ENCODE measurements at regions not wholly inside any gene's neighbourhood (a gene's known extent, or its start where the extent isn't known, plus 50 kb on each side); places are given as distances from the start of the nearest gene placed in this dataset.
A peak's percentile ranks its signal among the peaks of the same experiment; 100 is the strongest.
"Not testable (repeated sequence)": the region's sequence is repeated elsewhere in the genome, so short reads cannot be mapped to it uniquely, and the experiment has no call there.

GRCh38 chr5:89827359-89827758 lies 582.2 kb downstream of the CETN3 start:
- DNase-seq = no peak

- no peak for DNase-seq
These were observed 582.6 kb downstream of the CETN3 start for GRCh38 chr5:89826938-89827337.

GRCh38 chr5:89823046-89823445 lies 586.5 kb downstream of the CETN3 start:
- no peak for DNase-seq

GRCh38 chr5:89817841-89818240 lies 591.7 kb downstream of the CETN3 start:
- no peak for DNase-seq

GRCh38 chr5:89816038-89816437 lies 593.5 kb downstream of the CETN3 start:
- DNase-seq = no peak

GRCh38 chr5:89800735-89801134 lies 608.8 kb downstream of the CETN3 start:
- not testable (repeated sequence) for DNase-seq

GRCh38 chr5:89794504-89794903 lies 615.1 kb downstream of the CETN3 start:
- not testable (repeated sequence) for DNase-seq

- DNase-seq = not testable (repeated sequence)
These were observed 629.8 kb downstream of the CETN3 start for GRCh38 chr5:89779734-89780133.

GRCh38 chr5:89777758-89778157 lies 631.8 kb downstream of the CETN3 start:
- no peak for DNase-seq

GRCh38 chr5:89769975-89770374 lies 639.6 kb downstream of the CETN3 start:
- DNase-seq = no peak

GRCh38 chr5:89759802-89760201 lies 649.8 kb downstream of the CETN3 start:
- DNase-seq = no peak

- no peak for DNase-seq
These were observed 651.4 kb downstream of the CETN3 start for GRCh38 chr5:89758146-89758545.

- no peak for DNase-seq
These were observed 652.6 kb downstream of the CETN3 start for GRCh38 chr5:89756955-89757354.

GRCh38 chr5:89755024-89755423 lies 654.5 kb downstream of the CETN3 start:
- no peak for DNase-seq

- DNase-seq = no peak
These were observed 674.5 kb downstream of the CETN3 start for GRCh38 chr5:89735082-89735481.

- DNase-seq = no peak
These were observed 675.8 kb downstream of the CETN3 start for GRCh38 chr5:89733772-89734171.

GRCh38 chr5:89729623-89730301 lies 679.8 kb downstream of the CETN3 start:
- peak in 1 of 2 experiments; percentile 34 for DNase-seq

GRCh38 chr5:89728750-89729149 lies 680.8 kb downstream of the CETN3 start:
- DNase-seq = no peak

- DNase-seq = no peak
These were observed 681.4 kb downstream of the CETN3 start for GRCh38 chr5:89728134-89728533.

- no peak for DNase-seq
These were observed 685.0 kb downstream of the CETN3 start for GRCh38 chr5:89724379-89725095.

GRCh38 chr5:89723907-89724306 lies 685.6 kb downstream of the CETN3 start:
- no peak for DNase-seq

- DNase-seq = no peak
These were observed 687.0 kb downstream of the CETN3 start for GRCh38 chr5:89722538-89722937.

GRCh38 chr5:89721931-89722330 lies 687.6 kb downstream of the CETN3 start:
- no peak for DNase-seq

- DNase-seq = no peak
These were observed 688.2 kb downstream of the CETN3 start for GRCh38 chr5:89721353-89721752.

Data from NCI-H2081 (cell line).